HG03460 (cell line): ENCODE measurements at regions not wholly inside any gene's neighbourhood (a gene's known extent, or its start where the extent isn't known, plus 50 kb on each side); places are given as distances from the start of the nearest gene placed in this dataset.
"Not testable (repeated sequence)": the region's sequence is repeated elsewhere in the genome, so short reads cannot be mapped to it uniquely, and the experiment has no call there.

Experiments
- ATAC-seq: cut with Tn5 transposase; IDR thresholded peaks from one replicate; pipeline ENCODE4 v1.9.1; 2021; ENCODE audit not compliant: unreplicated experiment

DNA sequence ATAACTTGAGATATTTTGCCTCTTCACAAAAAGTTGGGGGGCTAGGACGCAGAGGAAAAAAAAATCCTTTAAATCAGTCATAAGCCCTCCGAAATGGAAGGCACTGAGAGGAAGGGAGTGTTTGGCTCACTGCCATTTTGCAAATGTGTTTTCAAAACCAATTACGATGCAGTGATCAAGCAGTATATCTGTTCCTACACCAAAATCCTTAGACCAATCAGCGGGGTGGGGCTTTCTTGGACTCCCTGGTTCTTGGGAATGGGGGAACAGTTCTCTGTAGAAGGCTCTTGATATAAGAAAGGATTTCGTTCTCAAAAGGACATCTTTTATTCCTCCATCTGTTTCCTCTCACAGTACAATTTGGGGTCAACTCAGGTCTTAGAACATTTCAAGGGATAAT, 478.6 kb upstream of the JARID2 start:
- no peak for ATAC-seq

DNA sequence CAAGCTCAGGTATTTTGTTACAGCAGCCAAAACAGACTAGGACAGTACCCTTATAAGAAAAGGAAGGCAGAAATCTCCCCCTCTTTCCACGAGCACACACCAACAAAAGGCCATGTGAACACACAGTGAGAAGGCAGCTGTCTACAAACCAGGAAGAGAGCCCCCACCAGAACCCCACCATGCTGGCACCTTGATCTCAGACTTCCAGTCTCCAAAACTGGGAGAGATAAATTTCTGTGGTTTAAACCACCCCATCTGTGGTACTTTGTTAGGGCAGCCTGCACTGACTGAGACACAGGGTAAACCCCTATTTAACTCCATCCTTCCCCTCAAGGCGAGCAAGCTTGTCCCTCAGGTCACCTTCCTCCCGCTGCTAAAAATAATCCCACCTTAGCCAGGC, 475.8 kb upstream of the JARID2 start:
- no peak for ATAC-seq

DNA sequence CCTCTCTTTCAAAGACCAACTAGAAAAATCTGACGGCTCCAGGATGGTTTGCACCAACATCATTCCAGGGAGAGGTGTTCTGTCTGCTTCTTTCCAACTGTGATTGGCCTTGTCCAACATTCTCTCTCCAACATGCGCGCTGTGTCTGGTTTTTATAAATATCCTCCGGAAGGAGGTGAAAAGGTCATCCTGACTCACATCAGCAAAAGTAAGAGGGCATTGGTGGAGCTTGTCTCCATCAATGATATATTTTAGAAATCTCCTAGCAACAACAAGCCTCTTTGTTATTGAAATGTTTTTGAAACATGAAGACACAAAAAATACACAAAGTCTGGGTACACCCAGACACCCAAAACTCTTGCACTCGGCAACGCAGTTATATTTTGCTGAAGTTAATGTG, 475.3 kb upstream of the JARID2 start:
- no peak for ATAC-seq

DNA sequence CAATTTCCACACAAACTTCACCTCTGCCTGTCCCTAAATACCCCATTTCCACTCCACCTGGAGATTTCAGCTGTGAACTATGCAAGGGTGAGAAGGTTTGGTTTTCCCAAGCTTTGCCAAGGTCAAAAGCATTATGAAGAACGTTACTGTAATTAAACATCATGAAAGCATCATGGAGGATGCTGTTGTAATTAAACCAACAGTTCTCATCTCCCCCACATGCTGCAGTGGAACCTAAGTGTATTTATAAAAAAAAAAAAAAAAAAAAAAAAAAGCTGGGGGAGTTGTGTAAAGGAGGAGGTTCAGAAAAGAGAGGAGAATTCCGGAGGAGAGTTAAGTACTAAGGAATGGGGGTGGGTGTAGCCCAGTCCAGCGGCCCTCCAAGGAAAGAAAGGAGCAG, 474.9 kb upstream of the JARID2 start:
- ATAC-seq = no peak

DNA sequence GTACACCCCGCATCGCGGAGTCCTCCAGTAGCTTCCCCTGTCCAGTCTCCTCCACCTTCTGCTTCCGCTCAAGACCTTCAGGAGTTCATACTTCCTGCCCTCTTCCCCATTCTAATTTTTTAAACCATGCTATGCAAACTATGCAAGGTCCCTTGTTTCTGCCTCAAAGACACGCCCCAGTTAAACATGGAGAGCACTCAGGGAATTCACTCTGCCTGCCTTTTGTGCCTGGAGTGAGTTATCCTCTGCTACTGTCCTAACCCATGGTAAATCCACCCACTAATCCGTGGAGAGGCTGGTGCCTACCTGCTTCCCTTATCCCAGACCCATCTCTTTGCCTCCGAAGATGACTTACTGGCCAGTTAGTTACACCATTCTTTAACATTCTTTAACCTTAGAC, 473.7 kb upstream of the JARID2 start:
- ATAC-seq = no peak

- no peak for ATAC-seq
These were observed 470.3 kb upstream of the JARID2 start for GRCh38 chr6:14775528-14775927.

DNA sequence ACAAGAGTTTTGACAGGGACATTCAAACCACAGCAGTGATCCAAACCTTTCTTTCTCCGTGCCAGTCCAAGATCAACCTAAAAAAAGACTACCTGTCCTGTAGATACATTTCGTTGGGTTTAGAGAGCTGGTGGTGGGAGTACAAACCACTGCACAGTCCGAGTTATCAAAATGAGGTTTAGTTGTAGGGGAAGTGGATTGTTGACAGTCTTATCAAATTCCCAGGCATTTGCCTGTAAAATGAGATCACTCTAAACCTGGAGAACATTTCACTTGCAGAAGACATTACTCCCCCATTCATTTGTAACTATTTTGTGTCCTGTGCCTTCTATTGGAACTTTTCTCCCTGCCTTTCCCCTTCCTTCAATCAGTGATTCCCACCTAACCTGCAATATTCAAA, 469.6 kb upstream of the JARID2 start:
- ATAC-seq = no peak

DNA sequence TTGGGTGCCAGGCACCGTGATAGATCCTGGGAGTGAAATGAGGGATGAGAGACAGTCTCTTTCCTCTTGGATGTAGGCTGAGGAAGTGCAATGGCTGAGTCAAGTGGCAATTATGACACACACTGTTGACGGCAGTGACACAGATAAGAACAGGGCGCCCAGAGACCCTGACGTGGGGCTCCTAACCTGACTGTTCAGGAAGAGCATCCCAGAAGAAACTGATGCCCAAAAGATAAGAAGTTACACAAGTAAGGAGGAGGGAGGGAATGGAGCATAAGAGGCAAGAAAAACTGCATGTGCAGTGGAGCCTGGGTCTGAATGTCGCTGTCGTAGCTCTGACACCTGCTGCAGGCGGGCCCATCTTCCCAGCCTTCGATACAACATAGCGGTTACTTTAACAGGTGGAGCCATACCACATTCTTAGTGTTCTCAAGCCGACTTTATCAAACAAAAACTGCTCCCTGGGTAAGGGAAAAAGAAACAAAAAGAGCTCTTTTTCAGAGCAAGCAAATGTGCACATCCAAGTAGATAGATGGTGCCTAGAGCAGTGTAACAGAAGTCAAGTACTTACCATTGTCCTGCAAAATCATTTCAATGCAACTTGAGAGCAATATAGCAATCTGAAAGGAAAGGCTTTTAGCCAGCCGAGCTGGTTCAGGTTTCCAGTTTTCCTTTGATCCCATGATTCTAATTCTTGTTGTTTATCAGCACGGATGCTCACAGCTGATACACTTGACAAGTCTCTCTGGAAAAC, 463.9 kb upstream of the JARID2 start:
- no peak for ATAC-seq

GRCh38 chr6:14782921-14783464, 462.9 kb upstream of the JARID2 start:
- not testable (repeated sequence) for ATAC-seq

GRCh38 chr6:14783594-14783993, 462.3 kb upstream of the JARID2 start:
- ATAC-seq = no peak

DNA sequence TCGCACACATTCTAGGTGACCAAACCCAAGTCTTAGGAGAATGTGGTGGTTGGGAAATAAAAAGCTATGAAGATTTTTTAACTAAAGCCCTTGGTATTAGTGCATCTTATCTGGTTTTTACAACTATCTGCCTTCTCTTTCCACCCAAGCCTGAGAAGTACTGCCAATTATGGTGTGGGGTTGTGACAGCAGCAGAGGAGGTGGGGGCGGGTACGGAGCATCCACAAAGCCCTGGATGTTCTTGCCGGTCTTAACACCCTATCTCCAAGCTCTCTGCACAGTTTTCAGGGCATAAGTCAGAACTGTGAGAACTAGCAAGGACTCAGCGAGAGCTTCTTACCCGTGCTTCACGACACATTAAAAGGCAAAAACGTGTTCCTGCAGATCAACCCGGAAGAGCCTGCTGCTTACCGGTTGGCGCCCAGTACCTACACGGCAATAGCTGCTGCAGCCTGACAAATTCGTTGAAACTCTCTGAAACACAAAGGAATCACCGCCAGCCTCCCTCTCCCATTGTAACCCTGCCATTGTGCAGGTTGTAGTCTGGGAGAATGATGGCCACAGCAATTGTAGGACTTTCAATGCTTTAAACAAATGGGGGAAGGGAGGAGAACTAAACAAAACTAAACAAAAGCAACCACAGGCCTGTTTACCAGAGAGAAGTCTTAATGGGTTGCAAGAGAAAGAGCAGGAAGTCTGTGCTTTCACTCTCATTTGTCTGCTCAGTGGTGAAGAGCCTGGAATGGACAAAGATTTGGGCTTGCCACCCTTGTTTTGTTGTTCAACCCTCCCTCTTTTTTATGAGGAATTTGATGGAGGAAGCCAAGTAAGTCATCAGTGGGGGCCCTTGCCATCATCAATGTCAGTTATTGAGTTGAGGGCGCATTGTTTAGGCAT, 461.0 kb upstream of the JARID2 start:
- no peak for ATAC-seq

DNA sequence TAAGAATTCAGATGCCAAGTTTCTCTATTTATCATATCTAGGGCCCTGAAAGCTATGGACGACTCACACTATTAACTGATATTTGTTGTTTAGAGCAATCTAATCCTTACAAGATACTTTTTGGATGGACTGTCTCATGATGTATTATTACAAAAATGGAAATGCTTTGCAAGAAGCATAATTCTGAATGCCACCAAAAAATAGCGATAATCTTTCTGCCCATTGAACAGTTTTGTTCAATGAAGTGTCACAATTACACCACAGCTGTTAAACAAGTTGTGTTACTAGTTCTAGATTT, 460.4 kb upstream of the JARID2 start:
- ATAC-seq = no peak

DNA sequence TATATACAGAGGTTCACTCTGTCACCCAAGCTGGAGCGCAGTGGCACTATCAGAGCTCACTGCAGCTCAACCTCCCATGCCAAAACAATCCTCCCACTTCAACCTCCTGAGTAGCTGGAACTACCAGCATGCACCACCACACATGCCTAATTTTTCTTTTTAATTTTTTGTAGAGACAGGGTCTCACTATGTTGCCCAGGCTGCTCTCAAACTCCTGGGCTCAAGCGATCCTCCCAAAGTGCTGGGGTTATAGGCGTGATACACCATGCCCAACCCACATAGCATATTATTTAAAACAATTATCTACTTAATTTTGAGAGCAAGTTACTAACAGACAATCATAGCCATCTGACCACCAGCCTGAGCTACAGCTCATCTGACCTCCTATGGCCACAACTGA, 459.9 kb upstream of the JARID2 start:
- ATAC-seq = no peak

DNA sequence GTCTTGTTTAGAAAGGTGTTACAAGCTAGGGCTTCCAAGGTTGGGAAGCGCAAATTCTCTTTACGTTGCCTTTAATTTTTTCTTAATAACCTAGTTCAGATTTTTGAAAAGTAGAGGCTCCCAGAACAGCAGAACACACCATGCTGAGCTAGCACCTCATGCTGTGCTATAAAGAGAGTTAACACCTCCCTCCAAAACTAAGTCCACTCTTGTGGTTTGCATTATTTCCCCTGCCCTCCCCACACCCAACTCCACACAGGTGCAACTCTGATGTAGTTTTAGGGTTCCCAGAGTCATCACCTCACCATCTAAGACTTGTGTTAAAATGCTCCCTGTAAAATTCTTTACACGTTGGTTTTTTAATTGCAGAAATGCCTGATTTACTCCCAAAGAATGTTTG, 459.4 kb upstream of the JARID2 start:
- no peak for ATAC-seq

GRCh38 chr6:14787250-14787649, 458.6 kb upstream of the JARID2 start:
- ATAC-seq = no peak

DNA sequence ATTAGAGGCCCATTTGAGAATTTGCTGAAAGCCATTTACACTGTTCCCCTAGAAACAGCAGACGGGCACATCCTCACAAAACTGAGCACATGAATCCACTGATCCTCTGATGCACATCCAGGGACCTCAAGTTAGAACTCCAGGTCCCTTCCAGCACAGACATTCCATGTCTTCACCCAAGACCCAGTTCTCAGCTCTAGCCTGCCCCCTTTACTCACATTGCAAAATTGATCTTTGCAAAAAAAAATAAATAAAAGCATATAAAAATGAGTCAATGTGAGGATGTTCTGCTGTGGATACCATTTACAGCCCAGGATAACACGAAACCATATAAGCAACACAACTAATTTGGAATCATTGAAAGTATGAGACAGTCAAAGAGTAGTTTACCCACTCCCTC, 458.2 kb upstream of the JARID2 start:
- ATAC-seq = no peak

GRCh38 chr6:14789996-14790395, 455.9 kb upstream of the JARID2 start:
- no peak for ATAC-seq

GRCh38 chr6:14790976-14791375, 454.9 kb upstream of the JARID2 start:
- ATAC-seq = no peak

DNA sequence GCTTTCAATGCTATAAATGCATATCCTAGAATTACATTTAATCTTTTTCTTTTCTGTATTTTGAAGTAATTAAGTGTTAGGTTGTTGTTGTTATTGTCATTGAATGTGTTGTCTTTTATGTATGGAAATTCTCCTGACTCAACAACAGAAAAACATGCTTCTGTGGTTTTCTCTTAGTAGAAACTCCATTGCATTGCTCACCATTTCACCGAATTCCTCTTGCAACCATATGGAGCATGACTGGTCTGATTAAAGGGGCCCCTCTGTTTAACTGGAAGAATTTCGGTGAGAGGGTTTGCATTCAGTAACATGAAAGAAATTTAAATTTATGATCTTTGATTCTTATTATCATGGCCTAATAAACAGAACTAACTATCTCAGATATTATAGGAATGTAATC, 454.3 kb upstream of the JARID2 start:
- no peak for ATAC-seq

DNA sequence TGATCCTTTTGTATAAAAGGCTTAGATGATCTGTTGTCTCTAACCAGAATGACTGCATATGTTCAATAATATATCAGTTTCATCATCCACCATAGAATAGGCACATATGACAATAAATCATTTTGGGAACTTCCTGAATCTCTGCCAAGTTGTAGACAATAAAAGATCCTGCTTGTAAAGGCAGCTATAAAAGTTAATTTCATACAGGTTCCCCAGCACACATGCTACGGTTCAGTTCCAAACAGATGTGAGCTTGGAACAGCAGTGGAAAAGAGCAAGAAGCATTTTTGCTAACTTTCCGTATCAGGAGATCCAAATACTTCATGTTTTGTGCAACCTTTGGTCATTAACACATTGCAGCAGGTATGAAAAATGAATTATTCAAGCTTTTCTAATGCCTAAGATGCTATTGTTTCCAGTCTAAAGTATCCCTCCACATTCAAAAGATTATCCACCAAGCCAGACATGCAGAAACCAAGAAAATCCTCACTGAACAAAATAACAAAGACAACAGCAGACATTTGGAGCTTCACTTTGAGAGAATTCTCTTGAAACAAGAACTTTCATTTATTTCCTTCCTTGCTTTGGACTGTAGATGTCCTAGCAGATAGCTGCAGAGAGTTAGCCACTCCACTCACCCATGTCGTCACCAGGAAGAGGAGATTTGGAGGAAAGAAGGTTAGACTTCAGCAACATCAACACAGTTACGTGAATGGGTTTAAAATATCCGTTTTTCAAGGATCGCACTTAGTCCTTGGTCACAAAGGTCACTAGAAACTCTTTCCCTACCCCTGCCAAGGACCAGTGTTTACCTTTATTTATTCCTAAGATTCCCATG, 453.5 kb upstream of the JARID2 start:
- no peak for ATAC-seq

DNA sequence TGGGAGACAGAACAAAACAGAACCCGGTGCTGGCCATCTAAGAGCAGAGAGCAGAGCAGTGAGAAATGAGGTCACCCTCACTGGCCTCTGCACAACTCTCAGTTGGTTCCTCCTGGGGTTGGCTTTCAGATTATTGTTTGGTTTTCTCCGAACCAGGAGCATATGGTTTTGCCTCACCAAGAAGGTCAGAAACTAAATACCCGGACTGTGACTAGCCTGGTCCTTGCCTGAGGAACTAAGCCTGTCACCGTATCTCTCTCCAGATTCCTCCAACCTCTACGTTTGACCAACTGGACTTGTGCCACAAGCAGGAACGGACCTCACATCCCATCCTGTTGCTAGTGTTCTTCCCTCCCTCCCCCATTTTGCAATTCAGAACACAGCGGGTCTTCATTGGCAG, 450.4 kb upstream of the JARID2 start:
- ATAC-seq = no peak
